Activated CD4-positive, alpha-beta T cell treated with anti-CD3 and anti-CD28 coated beads, Interleukin-2, amount 50 U/mL, for 48 hours (primary cell): ENCODE measurements at regions not wholly inside any gene's neighbourhood (a gene's known extent, or its start where the extent isn't known, plus 50 kb on each side); places are given as distances from the start of the nearest gene placed in this dataset.
"Not testable (repeated sequence)": the region's sequence is repeated elsewhere in the genome, so short reads cannot be mapped to it uniquely, and the experiment has no call there.

Source experiments
- DNase-seq, 2 experiments: peaks; one replicate each; pipeline ENCODE4 v3.0.0-alpha.2; 2020

GRCh38 chr2:156956161-156956560, 301.3 kb upstream of the GALNT5 start:
- DNase-seq = no peak

- no peak for DNase-seq
Measured at GRCh38 chr2:156958374-156958773, 299.1 kb upstream of the GALNT5 start.

- DNase-seq = no peak
Measured at GRCh38 chr2:156959481-156959880, 298.0 kb upstream of the GALNT5 start.

GRCh38 chr2:156982615-156983014, 274.9 kb upstream of the GALNT5 start:
- DNase-seq = no peak

- DNase-seq = no peak
Measured at GRCh38 chr2:156986339-156986988, 271.0 kb upstream of the GALNT5 start.

- DNase-seq = no peak
Measured at GRCh38 chr2:156999661-157000060, 257.8 kb upstream of the GALNT5 start.

- no peak for DNase-seq
Measured at GRCh38 chr2:157004789-157005188, 252.7 kb upstream of the GALNT5 start.

- DNase-seq = no peak
Measured at GRCh38 chr2:157015015-157015575, 242.4 kb upstream of the GALNT5 start.

GRCh38 chr2:157023264-157023663, 234.2 kb upstream of the GALNT5 start:
- not testable (repeated sequence) for DNase-seq

GRCh38 chr2:157024129-157024528, 233.4 kb upstream of the GALNT5 start:
- DNase-seq = no peak

GRCh38 chr2:157032017-157032416, 225.5 kb upstream of the GALNT5 start:
- DNase-seq = no peak

- DNase-seq = no peak
Measured at GRCh38 chr2:157036726-157037125, 220.8 kb upstream of the GALNT5 start.

GRCh38 chr2:157043786-157044185, 213.7 kb upstream of the GALNT5 start:
- DNase-seq = no peak

GRCh38 chr2:157046396-157046795, 211.1 kb upstream of the GALNT5 start:
- DNase-seq = no peak

- no peak for DNase-seq
Measured at GRCh38 chr2:157052685-157053224, 204.8 kb upstream of the GALNT5 start.

- no peak for DNase-seq
Measured at GRCh38 chr2:157053876-157054275, 203.6 kb upstream of the GALNT5 start.

GRCh38 chr2:157055660-157056199, 201.8 kb upstream of the GALNT5 start:
- no peak for DNase-seq

GRCh38 chr2:157056200-157056676, 201.3 kb upstream of the GALNT5 start:
- DNase-seq = no peak

GRCh38 chr2:157058161-157058560, 199.3 kb upstream of the GALNT5 start:
- no peak for DNase-seq

- no peak for DNase-seq
Measured at GRCh38 chr2:157059036-157059435, 198.5 kb upstream of the GALNT5 start.

- DNase-seq = no peak
Measured at GRCh38 chr2:157061799-157062198, 195.7 kb upstream of the GALNT5 start.

- DNase-seq = no peak
Measured at GRCh38 chr2:157067562-157067961, 189.9 kb upstream of the GALNT5 start.

- no peak for DNase-seq
Measured at GRCh38 chr2:157068237-157068636, 189.3 kb upstream of the GALNT5 start.

- DNase-seq = no peak
Measured at GRCh38 chr2:157075924-157076323, 181.6 kb upstream of the GALNT5 start.
